Muscle layer of colon (tissue), 2 donors: ENCODE measurements at regions not wholly inside any gene's neighbourhood (a gene's known extent, or its start where the extent isn't known, plus 50 kb on each side); places are given as distances from the start of the nearest gene placed in this dataset.

Source experiments
- H3K27ac ChIP-seq: one replicate; pipeline ENCODE4 v1.7.0; 2013; ENCODE audit warnings: low read depth, mild to moderate bottlenecking, low read length, moderate library complexity
- H3K27me3 ChIP-seq, 2 donors: one replicate each; pipeline ENCODE4 v1.7.0; 2013; ENCODE audit warnings: low read length in 2 of 2, mild to moderate bottlenecking in 2 of 2; ENCODE audit not compliant: insufficient read depth in 2 of 2, control insufficient read depth in 1 of 2
- H3K36me3 ChIP-seq: one replicate; pipeline ENCODE4 v1.7.0; 2013; ENCODE audit warnings: mild to moderate bottlenecking, low read length; ENCODE audit not compliant: insufficient read depth
- H3K4me1 ChIP-seq: one replicate; pipeline ENCODE4 v1.7.0; 2013; ENCODE audit warnings: mild to moderate bottlenecking, low read length; ENCODE audit not compliant: insufficient read depth
- H3K4me3 ChIP-seq, 2 donors: one replicate each; pipeline ENCODE4 v1.7.0; 2013; ENCODE audit warnings: low read length in 2 of 2, low read depth in 1 of 2, mild to moderate bottlenecking in 1 of 2, moderate library complexity in 1 of 2
- H3K9ac ChIP-seq: one replicate; pipeline ENCODE4 v1.7.0; 2013; ENCODE audit warnings: low read length
- H3K9me3 ChIP-seq: one replicate; pipeline ENCODE4 v1.7.0; 2013; ENCODE audit warnings: mild to moderate bottlenecking, low read length
- donor health status: abdominal sarcoma.
- donor health status: Adenocarcinoma of cecum.

DNA sequence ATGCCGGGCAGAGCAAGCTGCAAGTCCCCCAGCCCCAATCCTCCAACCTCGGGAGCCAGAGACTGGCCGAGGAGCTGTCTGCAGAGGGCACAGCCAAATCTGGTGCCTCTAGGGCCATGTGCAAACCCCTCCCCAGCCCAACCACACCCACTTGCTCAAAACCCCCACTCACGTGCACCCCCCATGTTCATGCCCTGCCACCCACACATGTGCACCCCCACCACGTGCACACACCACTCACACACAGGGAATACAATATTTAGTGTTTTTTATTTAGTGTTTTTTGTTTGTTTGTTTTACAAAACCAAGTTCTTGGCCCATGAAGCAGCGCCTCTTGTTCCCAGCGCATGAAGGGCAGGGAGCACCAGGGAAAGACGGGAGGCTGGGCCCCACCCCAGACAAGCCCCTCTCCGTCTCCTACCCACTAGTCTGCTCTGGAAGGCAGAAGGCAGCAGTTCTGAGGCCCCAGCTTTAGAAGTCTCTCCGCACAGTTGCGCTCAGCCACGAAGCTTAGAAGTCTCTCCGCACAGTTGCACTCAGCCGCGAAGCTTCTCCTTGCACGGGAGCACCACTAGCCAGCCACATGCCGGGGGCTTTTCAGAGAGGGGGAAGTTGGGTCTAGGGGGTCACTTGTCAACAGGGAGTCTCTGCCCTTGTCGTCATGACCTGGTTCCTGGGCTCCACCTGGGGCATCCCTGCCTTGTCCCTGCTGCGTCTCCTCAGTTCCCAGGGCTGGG lies 276.1 kb upstream of the HDAC4 start:
- Histone ChIP-seq H3K9ac (no peak overlapping the region), H3K4me3 (no peak overlapping the region), H3K4me1 (no peaks in the 10 kb centered on the region), H3K36me3 (no peaks in the 10 kb centered on the region), H3K27me3 (no peaks in the 10 kb centered on the region), H3K27ac (no peak overlapping the region), H3K9me3 (no peaks in the 10 kb centered on the region)

- H3K4me1 ChIP-seq = no peaks in the 10 kb centered on the region
- no peaks in the 10 kb centered on the region for H3K9me3 ChIP-seq
- no peak overlapping the region for H3K27ac ChIP-seq
- no peaks in the 10 kb centered on the region for H3K27me3 ChIP-seq
- H3K9ac ChIP-seq = no peak overlapping the region
- H3K4me3 ChIP-seq = no peak overlapping the region
- H3K36me3 ChIP-seq = no peaks in the 10 kb centered on the region
Observed at GRCh38 chr2:239675826-239676715, 275.3 kb upstream of the HDAC4 start.

- Histone ChIP-seq H3K9me3 (no peaks in the 10 kb centered on the region), H3K4me3 (no peak overlapping the region), H3K27me3 (no peaks in the 10 kb centered on the region), H3K27ac (no peak overlapping the region), H3K4me1 (peaks cover 7% of the 10 kb centered on the region), H3K36me3 (no peaks in the 10 kb centered on the region), H3K9ac (no peak overlapping the region)
Observed at GRCh38 chr2:239674981-239675825, 274.4 kb upstream of the HDAC4 start.

GRCh38 chr2:239674101-239674980 lies 273.5 kb upstream of the HDAC4 start:
- H3K4me1 ChIP-seq = peaks cover 7% of the 10 kb centered on the region

DNA sequence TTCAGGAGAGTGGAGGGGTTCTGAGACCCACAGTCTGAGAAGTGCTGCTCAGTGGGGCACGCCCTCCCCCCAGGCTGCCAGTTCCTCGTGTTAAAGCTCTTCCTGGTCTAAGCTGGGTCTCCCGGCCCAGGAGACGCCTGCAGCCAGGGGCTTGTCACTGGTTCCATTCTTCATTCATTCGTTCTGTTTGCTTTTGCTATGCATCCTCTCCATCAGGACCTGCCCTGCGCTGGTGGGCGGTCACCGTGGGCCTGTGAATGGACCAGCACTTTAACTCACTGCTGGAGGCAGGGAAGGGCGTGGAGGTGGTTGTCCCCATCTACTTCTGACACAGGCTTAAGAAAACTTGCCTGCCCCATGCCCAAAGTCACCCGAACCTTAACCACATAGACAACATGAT lies 272.8 kb upstream of the HDAC4 start:
- H3K9me3 ChIP-seq = no peaks in the 10 kb centered on the region
- no peak overlapping the region for H3K9ac ChIP-seq
- H3K4me1 ChIP-seq = peaks cover 7% of the 10 kb centered on the region
- no peaks in the 10 kb centered on the region for H3K27me3 ChIP-seq
- no peak overlapping the region for H3K27ac ChIP-seq
- H3K36me3 ChIP-seq = no peaks in the 10 kb centered on the region
- H3K4me3 ChIP-seq = no peak overlapping the region

More at GRCh38 chr2:239674101-239674980, 273.5 kb upstream of the HDAC4 start:
- Histone ChIP-seq H3K4me3 (no peak overlapping the region), H3K9ac (no peak overlapping the region), H3K9me3 (no peaks in the 10 kb centered on the region), H3K27ac (no peak overlapping the region), H3K36me3 (no peaks in the 10 kb centered on the region), H3K27me3 (no peaks in the 10 kb centered on the region)

GRCh38 chr2:239671916-239672849 lies 271.4 kb upstream of the HDAC4 start:
- H3K9me3 ChIP-seq = no peaks in the 10 kb centered on the region
- peaks cover 7% of the 10 kb centered on the region for H3K4me1 ChIP-seq
- no peak overlapping the region for H3K9ac ChIP-seq
- no peaks in the 10 kb centered on the region for H3K36me3 ChIP-seq
- no peak overlapping the region for H3K27ac ChIP-seq
- H3K4me3 ChIP-seq = no peak overlapping the region
- H3K27me3 ChIP-seq = no peaks in the 10 kb centered on the region

DNA sequence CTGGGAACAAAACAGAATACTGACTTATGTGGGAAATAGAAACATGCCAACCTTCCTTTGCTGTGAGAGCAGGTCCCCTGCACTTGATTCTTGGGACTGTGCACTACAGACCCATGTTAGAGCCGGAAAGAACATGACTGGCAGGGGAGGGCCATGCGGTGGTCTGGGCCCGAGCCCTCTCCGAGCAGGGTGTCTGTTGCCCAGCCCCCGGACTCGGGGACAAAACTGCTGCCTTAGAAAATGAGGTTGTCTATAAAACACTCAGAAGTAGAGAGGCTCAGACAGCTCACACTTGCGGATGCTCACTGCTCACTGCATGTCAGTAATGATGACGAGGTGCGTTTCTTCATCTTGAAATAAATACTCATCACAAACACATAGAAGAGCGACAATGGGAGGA lies 270.7 kb upstream of the HDAC4 start:
- Histone ChIP-seq H3K9me3 (no peaks in the 10 kb centered on the region), H3K27ac (no peak overlapping the region), H3K4me1 (peaks cover 7% of the 10 kb centered on the region), H3K27me3 (no peaks in the 10 kb centered on the region), H3K36me3 (no peaks in the 10 kb centered on the region), H3K9ac (no peak overlapping the region), H3K4me3 (no peak overlapping the region)

GRCh38 chr2:239670463-239671120 lies 269.8 kb upstream of the HDAC4 start:
- Histone ChIP-seq H3K4me1 (peaks cover 7% of the 10 kb centered on the region), H3K9me3 (no peaks in the 10 kb centered on the region), H3K4me3 (no peak overlapping the region), H3K36me3 (no peaks in the 10 kb centered on the region), H3K27me3 (no peaks in the 10 kb centered on the region), H3K27ac (no peak overlapping the region), H3K9ac (no peak overlapping the region)

GRCh38 chr2:239669899-239670460 lies 269.2 kb upstream of the HDAC4 start:
- Histone ChIP-seq H3K36me3 (no peaks in the 10 kb centered on the region), H3K27me3 (no peaks in the 10 kb centered on the region), H3K9me3 (no peaks in the 10 kb centered on the region), H3K9ac (no peak overlapping the region), H3K4me1 (peaks cover 7% of the 10 kb centered on the region), H3K4me3 (no peak overlapping the region), H3K27ac (no peak overlapping the region)
